HG02840 (cell line): ENCODE measurements at regions not wholly inside any gene's neighbourhood (a gene's known extent, or its start where the extent isn't known, plus 50 kb on each side); places are given as distances from the start of the nearest gene placed in this dataset.
"Not testable (repeated sequence)": the region's sequence is repeated elsewhere in the genome, so short reads cannot be mapped to it uniquely, and the experiment has no call there.

Experiments
- ATAC-seq: cut with Tn5 transposase; IDR thresholded peaks from one replicate; pipeline ENCODE4 v1.9.1; 2021; ENCODE audit warnings: mild to moderate bottlenecking, moderate library complexity, moderate number of reproducible peaks; ENCODE audit not compliant: unreplicated experiment, low FRiP score

DNA sequence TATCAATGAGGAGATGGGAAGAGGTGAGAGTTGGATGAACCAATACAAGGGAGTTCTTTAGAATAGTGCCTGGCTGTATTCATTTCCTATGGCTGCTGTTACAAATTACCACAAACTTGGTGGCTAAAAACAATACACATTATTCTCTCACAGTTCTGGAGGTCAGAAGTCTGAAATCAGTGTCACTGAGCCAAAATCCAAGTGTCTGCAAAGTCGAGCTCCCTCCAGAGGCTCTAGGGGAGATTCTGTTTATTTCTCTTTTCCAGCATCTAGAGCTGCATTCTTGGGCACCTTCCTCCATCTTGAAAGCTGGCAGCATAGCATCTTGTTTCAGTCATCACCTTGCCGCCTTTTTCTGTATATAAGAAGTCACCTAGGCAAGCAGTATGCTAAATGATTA is 55.7 kb upstream of the TERB2 start:
- ATAC-seq, result not testable (repeated sequence)

DNA sequence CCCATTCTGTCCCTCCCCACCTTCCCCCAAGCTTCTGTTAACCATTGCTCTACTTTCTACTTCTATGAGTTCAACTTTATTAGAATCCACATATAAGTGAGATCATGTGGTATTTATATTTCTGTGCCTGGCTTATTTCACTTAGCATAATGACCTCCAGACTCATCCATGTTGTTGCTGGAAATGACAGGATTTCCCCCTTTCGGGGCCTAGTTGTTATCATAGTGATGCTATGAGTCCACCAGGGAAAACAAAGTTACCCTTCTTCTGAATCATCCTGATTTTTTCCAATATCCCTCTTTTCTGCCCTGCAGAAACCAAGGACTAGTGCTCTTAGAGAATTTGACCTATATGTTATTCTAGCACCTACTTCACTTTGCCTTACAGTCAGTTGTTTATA is 53.2 kb upstream of the TERB2 start:
- ATAC-seq, result not testable (repeated sequence)

DNA sequence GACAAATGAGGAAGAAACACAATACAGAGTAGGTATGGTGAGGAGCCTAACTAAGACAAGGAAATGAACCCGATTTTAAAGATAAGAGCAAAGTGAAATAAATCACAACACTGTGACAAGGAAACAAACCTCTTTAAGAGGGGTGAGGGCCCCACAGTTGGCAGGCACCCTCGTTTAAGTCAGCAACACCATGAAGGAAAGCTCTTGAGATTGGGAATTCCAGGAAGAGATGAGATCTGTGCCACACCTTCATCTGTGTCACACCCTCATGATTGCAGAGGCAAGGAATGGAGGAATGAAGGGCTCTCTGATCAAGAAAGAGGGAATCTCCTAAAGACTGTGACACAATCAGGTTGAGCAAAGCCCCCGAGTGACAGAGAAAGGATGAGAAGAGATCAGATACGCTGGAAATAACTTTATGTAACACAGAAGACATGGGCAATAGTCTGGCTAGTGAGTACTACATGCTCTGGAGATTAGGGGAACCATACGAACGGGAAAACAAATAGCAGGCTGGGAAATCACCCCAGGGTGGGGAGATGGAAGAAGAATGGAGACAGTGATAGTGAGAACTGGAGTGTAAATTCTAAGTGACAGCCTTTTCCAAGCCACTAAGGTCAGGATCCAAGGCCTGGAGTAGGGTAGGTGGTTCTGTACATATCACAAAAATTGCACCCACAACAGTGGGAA is 51.7 kb upstream of the TERB2 start:
- not testable (repeated sequence) for ATAC-seq
